KMS-11 (cell line): ENCODE measurements at regions not wholly inside any gene's neighbourhood (a gene's known extent, or its start where the extent isn't known, plus 50 kb on each side); places are given as distances from the start of the nearest gene placed in this dataset.

ENCODE experiments used
- H2AFZ ChIP-seq: fragments of 200-600 bp; sonication (generic); 2 replicates; pipeline ENCODE4 v1.6.1; 2016; ENCODE audit warnings: antibody characterized with exemption, mixed run types, low read depth
- H3K27ac ChIP-seq: fragments of 200-600 bp; sonication (generic); 2 replicates; pipeline ENCODE4 v1.6.1; 2016; ENCODE audit warnings: mild to moderate bottlenecking, mixed run types
- H3K27me3 ChIP-seq: fragments of 200-600 bp; sonication (generic); 2 replicates; pipeline ENCODE4 v1.6.1; 2017; ENCODE audit warnings: mild to moderate bottlenecking, low read depth, mixed run types, moderate library complexity; ENCODE audit not compliant: insufficient read depth
- H3K36me3 ChIP-seq: fragments of 200-600 bp; sonication (generic); 2 replicates; pipeline ENCODE4 v1.6.1; 2017; ENCODE audit warnings: mild to moderate bottlenecking, mixed run types; ENCODE audit not compliant: insufficient read depth
- H3K4me1 ChIP-seq: fragments of 200-600 bp; sonication (generic); 2 replicates; pipeline ENCODE4 v1.6.1; 2016; ENCODE audit warnings: mild to moderate bottlenecking, low read depth, mixed run types; ENCODE audit not compliant: poor library complexity, severe bottlenecking
- H3K4me2 ChIP-seq: fragments of 200-600 bp; sonication (generic); 2 replicates; pipeline ENCODE4 v1.7.0; 2016; ENCODE audit warnings: mild to moderate bottlenecking, mixed run types
- H3K4me3 ChIP-seq: fragments of 200-600 bp; sonication (generic); IDR thresholded peaks from 2 replicates; pipeline ENCODE4 v1.6.1; 2017; ENCODE audit warnings: low read depth, low read length, mixed read lengths; ENCODE audit not compliant: insufficient read depth
- H3K79me2 ChIP-seq: fragments of 200-600 bp; sonication (generic); 2 replicates; pipeline ENCODE4 v1.6.1; 2016; ENCODE audit warnings: low read depth, mixed run types; ENCODE audit not compliant: insufficient read depth
- H3K9ac ChIP-seq: fragments of 200-600 bp; sonication (generic); 2 replicates; pipeline ENCODE4 v1.6.1; 2016; ENCODE audit warnings: mild to moderate bottlenecking, mixed run types
- H4K20me1 ChIP-seq: fragments of 200-600 bp; sonication (generic); 2 replicates; pipeline ENCODE4 v1.6.1; 2016; ENCODE audit warnings: mild to moderate bottlenecking, mixed run types; ENCODE audit not compliant: insufficient read depth
- CTCF ChIP-seq: fragments of 200-600 bp; sonication (generic); conservative IDR thresholded peaks from 2 replicates; pipeline ENCODE4 v1.6.1; 2017; ENCODE audit warnings: low read depth, mild to moderate bottlenecking, antibody characterized with exemption, low read length, moderate library complexity, mixed read lengths

GRCh38 chr6:49269190-49269589 is 193.9 kb downstream of the MMUT start:
- H2AFZ ChIP-seq = no peak overlapping the region

GRCh38 chr6:49264909-49265308 is 198.1 kb downstream of the MMUT start:
- Histone ChIP-seq H3K27ac (no peak overlapping the region), H3K4me1 (no peaks in the 10 kb centered on the region), H3K4me2 (no peak overlapping the region), H3K27me3 (no peaks in the 10 kb centered on the region), H4K20me1 (no peaks in the 10 kb centered on the region), H3K36me3 (no peaks in the 10 kb centered on the region), H2AFZ (no peak overlapping the region), H3K4me3 (no peak overlapping the region), H3K9ac (no peak overlapping the region), H3K79me2 (no peaks in the 10 kb centered on the region)
- no peak for TF ChIP-seq CTCF

More at GRCh38 chr6:49269190-49269589, 193.9 kb downstream of the MMUT start:
- Histone ChIP-seq H3K4me3 (no peak overlapping the region), H3K27me3 (no peaks in the 10 kb centered on the region), H3K36me3 (no peaks in the 10 kb centered on the region), H3K4me2 (no peak overlapping the region), H3K4me1 (no peaks in the 10 kb centered on the region), H3K79me2 (no peaks in the 10 kb centered on the region), H3K27ac (no peak overlapping the region), H4K20me1 (no peaks in the 10 kb centered on the region), H3K9ac (no peak overlapping the region)
- no peak for TF ChIP-seq CTCF

GRCh38 chr6:49264496-49264895 is 198.6 kb downstream of the MMUT start:
- Histone ChIP-seq H3K27ac (no peak overlapping the region), H3K36me3 (no peaks in the 10 kb centered on the region), H2AFZ (no peak overlapping the region)

GRCh38 chr6:49257549-49257948 is 205.5 kb downstream of the MMUT start:
- Histone ChIP-seq H3K27me3 (no peaks in the 10 kb centered on the region), H3K36me3 (no peaks in the 10 kb centered on the region), H3K4me2 (no peak overlapping the region), H3K9ac (no peak overlapping the region), H3K27ac (no peak overlapping the region), H3K4me1 (no peaks in the 10 kb centered on the region), H3K4me3 (no peak overlapping the region), H4K20me1 (no peaks in the 10 kb centered on the region), H3K79me2 (no peaks in the 10 kb centered on the region), H2AFZ (no peak overlapping the region)
- no peak for TF ChIP-seq CTCF

More at GRCh38 chr6:49264496-49264895, 198.6 kb downstream of the MMUT start:
- Histone ChIP-seq H3K4me2 (no peak overlapping the region), H3K27me3 (no peaks in the 10 kb centered on the region), H3K4me1 (no peaks in the 10 kb centered on the region), H3K4me3 (no peak overlapping the region), H3K9ac (no peak overlapping the region), H3K79me2 (no peaks in the 10 kb centered on the region), H4K20me1 (no peaks in the 10 kb centered on the region)
- TF ChIP-seq CTCF = no peak
